ENCODE measurements at regions not wholly inside any gene's neighbourhood (a gene's known extent, or its start where the extent isn't known, plus 50 kb on each side); places are given as distances from the start of the nearest gene placed in this dataset.

GRCh38 chr10:44724415-44725174, 186.5 kb upstream of the TMEM72 start:
- TF ChIP-seq, protein P1, sequence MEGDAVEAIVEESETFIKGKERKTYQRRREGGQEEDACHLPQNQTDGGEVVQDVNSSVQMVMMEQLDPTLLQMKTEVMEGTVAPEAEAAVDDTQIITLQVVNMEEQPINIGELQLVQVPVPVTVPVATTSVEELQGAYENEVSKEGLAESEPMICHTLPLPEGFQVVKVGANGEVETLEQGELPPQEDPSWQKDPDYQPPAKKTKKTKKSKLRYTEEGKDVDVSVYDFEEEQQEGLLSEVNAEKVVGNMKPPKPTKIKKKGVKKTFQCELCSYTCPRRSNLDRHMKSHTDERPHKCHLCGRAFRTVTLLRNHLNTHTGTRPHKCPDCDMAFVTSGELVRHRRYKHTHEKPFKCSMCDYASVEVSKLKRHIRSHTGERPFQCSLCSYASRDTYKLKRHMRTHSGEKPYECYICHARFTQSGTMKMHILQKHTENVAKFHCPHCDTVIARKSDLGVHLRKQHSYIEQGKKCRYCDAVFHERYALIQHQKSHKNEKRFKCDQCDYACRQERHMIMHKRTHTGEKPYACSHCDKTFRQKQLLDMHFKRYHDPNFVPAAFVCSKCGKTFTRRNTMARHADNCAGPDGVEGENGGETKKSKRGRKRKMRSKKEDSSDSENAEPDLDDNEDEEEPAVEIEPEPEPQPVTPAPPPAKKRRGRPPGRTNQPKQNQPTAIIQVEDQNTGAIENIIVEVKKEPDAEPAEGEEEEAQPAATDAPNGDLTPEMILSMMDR (IDR thresholded peaks at IDR 0.05): no peak
- TF ChIP-seq POLR2A (IDR thresholded peaks at IDR 0.05): no peak

Data from thyroid gland (tissue), 4 donors.